GM23248 (cell line): ENCODE measurements at regions not wholly inside any gene's neighbourhood (a gene's known extent, or its start where the extent isn't known, plus 50 kb on each side); places are given as distances from the start of the nearest gene placed in this dataset.

ENCODE experiments used
- EZH2 ChIP-seq: fragments of 200-600 bp; sonication (generic); IDR thresholded peaks from 2 replicates; pipeline ENCODE4 v1.6.1; 2018; ENCODE audit warnings: antibody characterized with exemption, mild to moderate bottlenecking; ENCODE audit not compliant: insufficient read depth, poor library complexity, severe bottlenecking
- EZH2phosphoT487 ChIP-seq: fragments of 200-600 bp; sonication (generic); IDR thresholded peaks from 2 replicates; pipeline ENCODE4 v1.6.1; 2018; ENCODE audit warnings: antibody characterized with exemption, moderate library complexity, mild to moderate bottlenecking, low read depth; ENCODE audit not compliant: insufficient read depth

DNA sequence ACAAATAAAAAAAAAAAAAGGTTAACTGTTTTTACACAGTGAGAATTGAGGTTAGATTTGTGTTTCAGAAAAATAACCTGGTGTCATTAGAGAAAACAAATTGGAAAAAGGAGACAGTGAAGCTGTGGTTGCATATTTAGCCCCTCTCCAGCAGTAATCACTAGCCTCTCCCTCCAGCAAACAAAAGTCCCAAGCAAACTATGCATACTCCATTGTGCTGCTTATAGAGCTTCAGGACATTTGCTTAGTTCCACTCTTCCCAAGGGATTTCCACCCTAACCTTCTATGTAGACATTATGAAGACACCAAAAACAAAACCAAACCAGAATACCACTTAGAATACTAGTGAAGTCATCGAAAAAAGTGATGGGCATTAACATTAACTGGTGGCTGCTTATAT lies 534.2 kb upstream of the CDH2 start:
- no peak for TF ChIP-seq EZH2
- no peak for TF ChIP-seq EZH2phosphoT487
